Mesothelial cell of epicardium (in vitro differentiated cells): ENCODE measurements at regions not wholly inside any gene's neighbourhood (a gene's known extent, or its start where the extent isn't known, plus 50 kb on each side); places are given as distances from the start of the nearest gene placed in this dataset.

Source experiments
- DNase-seq, 2 experiments: peaks; one replicate each; pipeline ENCODE4 v3.0.0; 2021; ENCODE audit warnings: low spot score in 2 of 2; ENCODE audit not compliant: unreplicated experiment in 2 of 2
- H3K27ac Mint-ChIP-seq: 2 replicates; pipeline ENCODE4 v1.8.0; 2021; ENCODE audit warnings: mixed read lengths
- H3K27me3 Mint-ChIP-seq: 2 replicates; pipeline ENCODE4 v1.8.0; 2021; ENCODE audit warnings: low read depth, mixed read lengths
- H3K36me3 Mint-ChIP-seq: 2 replicates; pipeline ENCODE4 v1.8.0; 2021; ENCODE audit warnings: mixed read lengths
- H3K4me1 Mint-ChIP-seq: 2 replicates; pipeline ENCODE4 v1.8.0; 2021; ENCODE audit warnings: mixed read lengths
- H3K4me3 Mint-ChIP-seq: 2 replicates; pipeline ENCODE4 v1.8.0; 2021; ENCODE audit warnings: mild to moderate bottlenecking, moderate library complexity, mixed read lengths
- H3K9me3 Mint-ChIP-seq: 2 replicates; pipeline ENCODE4 v1.8.0; 2021; ENCODE audit warnings: mixed read lengths
- TF ChIP-seq, protein P1 (sequence below): fragments of 200-600 bp; sonication (generic); IDR thresholded peaks from one replicate; pipeline ENCODE4 v1.5.0; 2021; ENCODE audit warnings: antibody characterized with exemption; ENCODE audit not compliant: unreplicated experiment

DNA sequence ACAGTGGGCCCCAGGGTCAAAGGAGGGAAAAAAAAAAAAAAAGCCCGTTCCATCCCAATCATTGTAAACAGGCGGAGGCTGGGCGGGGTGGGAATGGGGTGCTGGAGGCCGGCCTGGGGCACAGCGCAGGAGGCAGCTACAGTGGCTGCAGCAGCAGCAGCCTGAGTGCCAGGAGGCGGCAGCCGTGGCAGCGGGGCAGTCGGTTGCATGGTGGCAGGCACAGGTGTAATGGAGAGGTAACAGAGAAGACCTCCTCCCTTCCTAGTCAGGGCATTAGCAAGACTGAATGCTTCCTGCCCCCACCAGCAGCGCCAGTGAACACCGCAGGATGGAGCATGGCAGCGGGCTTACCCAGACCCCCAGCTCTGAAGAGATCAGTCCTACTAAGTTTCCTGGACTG, 279.1 kb upstream of the TTC14 start:
- H3K4me3 Mint-ChIP-seq: no peak overlapping the region
- H3K36me3 Mint-ChIP-seq: no peaks in the 10 kb centered on the region
- no peak overlapping the region for H3K27ac Mint-ChIP-seq
- peaks cover 14% of the 10 kb centered on the region for H3K27me3 Mint-ChIP-seq
- no peaks in the 10 kb centered on the region for H3K4me1 Mint-ChIP-seq
- no peak for DNase-seq
- TF ChIP-seq, protein P1, sequence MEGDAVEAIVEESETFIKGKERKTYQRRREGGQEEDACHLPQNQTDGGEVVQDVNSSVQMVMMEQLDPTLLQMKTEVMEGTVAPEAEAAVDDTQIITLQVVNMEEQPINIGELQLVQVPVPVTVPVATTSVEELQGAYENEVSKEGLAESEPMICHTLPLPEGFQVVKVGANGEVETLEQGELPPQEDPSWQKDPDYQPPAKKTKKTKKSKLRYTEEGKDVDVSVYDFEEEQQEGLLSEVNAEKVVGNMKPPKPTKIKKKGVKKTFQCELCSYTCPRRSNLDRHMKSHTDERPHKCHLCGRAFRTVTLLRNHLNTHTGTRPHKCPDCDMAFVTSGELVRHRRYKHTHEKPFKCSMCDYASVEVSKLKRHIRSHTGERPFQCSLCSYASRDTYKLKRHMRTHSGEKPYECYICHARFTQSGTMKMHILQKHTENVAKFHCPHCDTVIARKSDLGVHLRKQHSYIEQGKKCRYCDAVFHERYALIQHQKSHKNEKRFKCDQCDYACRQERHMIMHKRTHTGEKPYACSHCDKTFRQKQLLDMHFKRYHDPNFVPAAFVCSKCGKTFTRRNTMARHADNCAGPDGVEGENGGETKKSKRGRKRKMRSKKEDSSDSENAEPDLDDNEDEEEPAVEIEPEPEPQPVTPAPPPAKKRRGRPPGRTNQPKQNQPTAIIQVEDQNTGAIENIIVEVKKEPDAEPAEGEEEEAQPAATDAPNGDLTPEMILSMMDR: no peak
- no peaks in the 10 kb centered on the region for H3K9me3 Mint-ChIP-seq

DNA sequence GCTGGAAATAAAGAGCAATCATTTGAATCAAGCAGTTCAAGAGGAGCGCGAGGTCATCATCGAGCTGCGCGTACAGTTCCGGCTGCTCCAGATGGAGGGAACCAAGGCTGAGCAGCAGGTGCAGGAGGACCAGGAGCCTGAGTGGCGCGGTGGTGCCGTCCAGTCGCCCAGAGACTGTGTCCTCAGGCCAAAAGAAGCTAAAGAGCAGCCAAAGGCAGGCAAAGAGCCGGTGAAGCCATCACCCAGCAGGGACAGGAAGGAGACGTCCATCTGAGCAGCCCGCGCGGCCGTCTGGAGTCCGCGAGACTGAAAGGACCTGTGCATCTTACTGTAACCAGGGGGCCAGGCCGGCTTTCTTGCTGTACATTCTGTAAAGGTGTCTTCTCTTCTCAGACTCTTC, 277.2 kb upstream of the TTC14 start:
- Mint-ChIP-seq H3K27ac (no peak overlapping the region), H3K4me1 (no peaks in the 10 kb centered on the region), H3K9me3 (no peaks in the 10 kb centered on the region), H3K27me3 (peaks cover 14% of the 10 kb centered on the region), H3K4me3 (no peak overlapping the region), H3K36me3 (no peaks in the 10 kb centered on the region)
- DNase-seq: no peak
- TF ChIP-seq, protein P1: no peak

DNA sequence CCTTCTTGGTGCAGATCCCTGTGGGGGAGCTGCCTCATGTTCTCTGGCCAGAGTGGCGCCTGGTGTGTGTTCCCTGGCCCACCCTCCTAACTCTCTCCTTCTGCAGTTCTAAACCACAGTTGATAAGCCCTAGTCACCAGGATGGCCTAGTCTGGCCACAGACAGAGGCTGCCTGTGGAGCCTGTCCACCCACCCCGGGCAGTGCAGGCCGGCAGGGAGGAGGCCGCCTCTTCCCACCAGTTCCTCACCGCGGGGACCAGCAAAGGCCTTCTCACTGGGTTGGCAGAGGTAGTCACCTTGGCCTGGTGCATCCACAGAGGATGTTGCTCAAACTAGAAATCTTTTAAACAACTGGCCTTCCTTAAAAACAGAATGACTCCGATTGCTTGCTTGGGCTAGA, 276.4 kb upstream of the TTC14 start:
- no peak for DNase-seq
- Mint-ChIP-seq H3K4me3 (no peak overlapping the region), H3K36me3 (no peaks in the 10 kb centered on the region), H3K27me3 (peaks cover 14% of the 10 kb centered on the region), H3K4me1 (no peaks in the 10 kb centered on the region), H3K9me3 (no peaks in the 10 kb centered on the region), H3K27ac (no peak overlapping the region)
- TF ChIP-seq, protein P1: no peak

DNA sequence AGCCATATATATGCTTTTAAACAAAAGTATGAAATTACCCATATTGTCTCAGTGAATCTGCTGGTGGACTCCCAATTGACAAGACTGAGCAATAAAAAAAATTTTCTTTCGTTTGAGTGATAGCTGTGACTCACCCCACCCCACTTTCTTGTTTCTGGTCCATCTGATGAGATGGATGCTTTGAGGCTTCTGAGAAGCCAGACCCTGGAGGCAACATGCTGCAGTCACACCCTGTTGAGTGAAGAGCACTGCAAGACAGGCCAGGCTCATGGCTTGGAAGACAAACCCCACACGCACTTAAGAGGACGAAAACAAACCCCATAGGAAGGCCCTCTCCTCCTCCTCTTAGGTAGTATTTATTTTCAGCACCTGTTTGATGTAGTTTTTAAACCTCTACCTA, 276.0 kb upstream of the TTC14 start:
- H3K9me3 Mint-ChIP-seq: no peaks in the 10 kb centered on the region
- DNase-seq: no peak
- TF ChIP-seq, protein P1: no peak
- H3K27ac Mint-ChIP-seq: no peak overlapping the region
- H3K27me3 Mint-ChIP-seq: peaks cover 14% of the 10 kb centered on the region
- no peaks in the 10 kb centered on the region for H3K4me1 Mint-ChIP-seq
- no peak overlapping the region for H3K4me3 Mint-ChIP-seq
- no peaks in the 10 kb centered on the region for H3K36me3 Mint-ChIP-seq

DNA sequence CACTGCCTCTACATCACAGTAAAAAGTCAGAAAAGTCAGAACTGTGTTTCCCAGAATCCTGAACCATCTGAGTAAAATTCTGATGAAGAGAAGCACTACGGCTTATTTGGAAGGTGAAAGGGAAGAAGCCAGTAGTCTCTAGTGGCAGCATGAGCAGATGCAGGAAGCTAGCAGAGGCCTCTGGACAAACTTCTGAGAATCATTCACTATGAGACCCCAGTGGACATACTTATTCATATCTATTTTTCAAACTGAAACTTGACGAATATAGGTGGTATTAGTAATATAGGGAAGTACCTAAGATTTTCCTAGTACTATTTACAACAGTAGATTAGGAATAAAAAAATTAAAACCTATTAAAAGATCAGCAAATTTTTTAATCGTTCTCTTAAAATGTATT, 272.8 kb upstream of the TTC14 start:
- no peak overlapping the region for H3K4me3 Mint-ChIP-seq
- peaks cover 4% of the 10 kb centered on the region for H3K9me3 Mint-ChIP-seq
- TF ChIP-seq, protein P1: no peak
- no peaks in the 10 kb centered on the region for H3K36me3 Mint-ChIP-seq
- H3K27me3 Mint-ChIP-seq: peaks cover 4% of the 10 kb centered on the region
- H3K4me1 Mint-ChIP-seq: no peaks in the 10 kb centered on the region
- H3K27ac Mint-ChIP-seq: no peak overlapping the region
- no peak for DNase-seq

DNA sequence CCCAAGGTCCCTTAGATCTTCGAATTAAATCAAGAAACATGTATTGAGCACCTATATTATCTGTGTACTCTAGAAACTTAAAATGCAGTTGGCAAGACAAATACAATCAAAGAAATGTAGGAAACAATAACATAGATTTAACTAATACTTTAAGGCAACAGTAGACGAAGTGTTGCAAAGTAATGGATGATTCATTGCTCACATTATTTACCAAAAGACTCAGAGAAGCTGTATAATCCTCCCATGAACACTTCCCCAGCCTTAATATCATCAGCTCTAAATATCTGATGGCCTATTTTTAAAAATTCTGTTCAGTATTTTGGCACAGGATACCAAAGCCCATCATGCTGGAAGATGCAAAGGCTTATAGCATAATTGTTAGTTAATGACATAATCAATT, 272.1 kb upstream of the TTC14 start:
- H3K27ac Mint-ChIP-seq: no peak overlapping the region
- no peak for DNase-seq
- H3K36me3 Mint-ChIP-seq: no peaks in the 10 kb centered on the region
- TF ChIP-seq, protein P1: no peak
- H3K27me3 Mint-ChIP-seq: no peaks in the 10 kb centered on the region
- no peaks in the 10 kb centered on the region for H3K4me1 Mint-ChIP-seq
- no peak overlapping the region for H3K4me3 Mint-ChIP-seq
- peaks cover 4% of the 10 kb centered on the region for H3K9me3 Mint-ChIP-seq
